Left lung (tissue), 4 donors: ENCODE measurements at regions not wholly inside any gene's neighbourhood (a gene's known extent, or its start where the extent isn't known, plus 50 kb on each side); places are given as distances from the start of the nearest gene placed in this dataset.

Source experiments
- ATAC-seq: fragments of 200-7000 bp; cut with Tn5 transposase; one replicate; pipeline ENCODE4 v1.9.1; 2020; ENCODE audit warnings: moderate library complexity
- DNase-seq, 4 donors: peaks; one replicate each; pipeline ENCODE4 v3.0.0-alpha.2; 2013 to 2020
- H3K27ac ChIP-seq, 2 donors: fragments of 200-600 bp; sonication (generic) in 1 of 2; one replicate each; pipeline versions ENCODE4 v1.5.0 to v1.8.0; 2020 to 2021
- H3K27me3 ChIP-seq, 2 donors: fragments of 200-600 bp; sonication (generic) in 1 of 2; one replicate each; pipeline versions ENCODE4 v1.5.0 to v1.8.0; 2020 to 2021
- H3K36me3 ChIP-seq, 2 donors: fragments of 200-600 bp; sonication (generic) in 1 of 2; one replicate each; pipeline versions ENCODE4 v1.5.0 to v1.8.0; 2020 to 2021
- H3K4me1 ChIP-seq, 2 donors: fragments of 200-600 bp; one replicate each; pipeline ENCODE4 v1.8.0; 2021
- H3K4me3 ChIP-seq, 2 donors: fragments of 200-600 bp; sonication (generic) in 1 of 2; one replicate each; pipeline versions ENCODE4 v1.5.0 to v1.8.0; 2020 to 2021; ENCODE audit warnings: mild to moderate bottlenecking in 1 of 2
- H3K9me3 ChIP-seq, 2 donors: fragments of 200-600 bp; sonication (generic) in 1 of 2; one replicate each; pipeline versions ENCODE4 v1.5.0 to v1.8.0; 2020 to 2021
- CTCF ChIP-seq, 2 donors: fragments of 200-600 bp; sonication (generic) in 1 of 2; IDR thresholded peaks; one replicate each; pipeline versions ENCODE4 v1.5.0 to v1.8.0; 2021; ENCODE audit warnings: antibody characterized with exemption in 2 of 2
- intact Hi-C, 2 donors: fragments of 100-400 bp; cut with DNase I; formaldehyde crosslinking; loops; one replicate each; pipeline versions ENCODE4 v1.11.2 to v1.14.2; 2022
- donor health status: DM: no; HTN: yes; CAD: no.
- donor health status: DM: no; HTN: no; CAD: no.

- no peak overlapping the region for H3K27ac ChIP-seq
- H3K4me3 ChIP-seq: no peak overlapping the region
- no peak for DNase-seq
- H3K9me3 ChIP-seq: peaks cover 0 to 13% of the 10 kb centered on the region in 2 donors
- ATAC-seq: no peak
- H3K4me1 ChIP-seq: no peaks in the 10 kb centered on the region
- no peaks in the 10 kb centered on the region for H3K36me3 ChIP-seq
- no peak for TF ChIP-seq CTCF (IDR thresholded peaks at IDR 0.05)
- intact Hi-C loops: no loop called here
- H3K27me3 ChIP-seq: no peaks in the 10 kb centered on the region
Measured at GRCh38 chr4:144799486-144799885, 153.5 kb downstream of the HHIP start.

GRCh38 chr4:144801731-144802130 is 155.8 kb downstream of the HHIP start:
- ATAC-seq (no peak), DNase-seq (no peak)
- Histone ChIP-seq H3K27ac (no peak overlapping the region), H3K36me3 (no peaks in the 10 kb centered on the region), H3K9me3 (peaks cover 0 to 18% of the 10 kb centered on the region in 2 donors), H3K4me3 (no peak overlapping the region), H3K4me1 (no peaks in the 10 kb centered on the region), H3K27me3 (no peaks in the 10 kb centered on the region)
- TF ChIP-seq CTCF (IDR thresholded peaks at IDR 0.05): no peak
- intact Hi-C loops: no loop called here

GRCh38 chr4:144808034-144808433 is 162.1 kb downstream of the HHIP start:
- no peak for TF ChIP-seq CTCF (IDR thresholded peaks at IDR 0.05)
- H3K9me3 ChIP-seq: peaks cover 0 to 53% of the 10 kb centered on the region in 2 donors
- H3K36me3 ChIP-seq: no peaks in the 10 kb centered on the region
- H3K27me3 ChIP-seq: no peaks in the 10 kb centered on the region
- H3K4me3 ChIP-seq: no peak overlapping the region
- no peaks in the 10 kb centered on the region for H3K4me1 ChIP-seq
- ATAC-seq (no peak), DNase-seq (no peak)
- intact Hi-C loops: no loop called here
- no peak overlapping the region for H3K27ac ChIP-seq

GRCh38 chr4:144809056-144809640 is 163.2 kb downstream of the HHIP start:
- Histone ChIP-seq H3K4me3 (no peak overlapping the region), H3K27ac (no peak overlapping the region), H3K27me3 (no peaks in the 10 kb centered on the region), H3K9me3 (peaks cover 0 to 49% of the 10 kb centered on the region in 2 donors), H3K36me3 (no peaks in the 10 kb centered on the region), H3K4me1 (no peaks in the 10 kb centered on the region)
- ATAC-seq (no peak), DNase-seq (no peak)
- no peak for TF ChIP-seq CTCF (IDR thresholded peaks at IDR 0.05)
- intact Hi-C loops: no loop called here

- DNase-seq (no peak), ATAC-seq (no peak)
- Histone ChIP-seq H3K4me3 (no peak overlapping the region), H3K27me3 (no peaks in the 10 kb centered on the region), H3K27ac (no peak overlapping the region), H3K36me3 (no peaks in the 10 kb centered on the region), H3K9me3 (peaks cover 0 to 8% of the 10 kb centered on the region in 2 donors), H3K4me1 (no peaks in the 10 kb centered on the region)
- intact Hi-C loops: no loop called here
- no peak for TF ChIP-seq CTCF (IDR thresholded peaks at IDR 0.05)
Measured at GRCh38 chr4:144816668-144817067, 170.7 kb downstream of the HHIP start.
